Loucy (cell line): ENCODE measurements at regions not wholly inside any gene's neighbourhood (a gene's known extent, or its start where the extent isn't known, plus 50 kb on each side); places are given as distances from the start of the nearest gene placed in this dataset.

Experiments used
- CTCF ChIP-seq: fragments of 200-600 bp; sonication (generic); conservative IDR thresholded peaks from 2 replicates; pipeline ENCODE4 v1.5.1; 2014; ENCODE audit warnings: mild to moderate bottlenecking, antibody characterized with exemption, low read length
- EZH2phosphoT487 ChIP-seq: fragments of 200-600 bp; IDR thresholded peaks from 2 replicates; pipeline ENCODE4 v1.6.1; 2018; ENCODE audit warnings: antibody characterized with exemption, mild to moderate bottlenecking, moderate library complexity, borderline replicate concordance

GRCh38 chr1:37404711-37405110, 69.7 kb upstream of the ZC3H12A start:
- TF ChIP-seq CTCF (no peak), EZH2phosphoT487 (no peak)
